IMR-90 (cell line): ENCODE measurements at regions not wholly inside any gene's neighbourhood (a gene's known extent, or its start where the extent isn't known, plus 50 kb on each side); places are given as distances from the start of the nearest gene placed in this dataset.

ENCODE experiments used
- ATAC-seq: fragments of 200-7000 bp; cut with Tn5 transposase; 2 replicates; pipeline ENCODE4 v1.9.1; 2020; ENCODE audit warnings: low read depth, mild to moderate bottlenecking, moderate library complexity
- BruUV-seq: library from RNA; stranded (reverse); fragments of 400-500 nt; replicated peaks from 2 replicates; lab custom pipeline; 2021; lab: Mats Ljungman, UMichigan
- CTCF ChIA-PET: fragments of 300-600 bp; formaldehyde crosslinking; extraction: SDS; loops from one replicate; lab custom pipeline; 2021; ENCODE audit warnings: antibody characterized with exemption; lab: Yijun Ruan, JAX
- POLR2A ChIA-PET: fragments of 300-600 bp; sonication (Branson Sonifier 250); formaldehyde crosslinking; loops from one replicate; lab custom pipeline; 2022; ENCODE audit warnings: antibody characterized with exemption; ENCODE audit not compliant: unreplicated experiment; lab: Charles Lee
- DNase-seq: peaks from one replicate; pipeline ENCODE4 v3.0.0; 2013
- H2AFZ ChIP-seq: replicated peaks from 2 replicates; pipeline ENCODE3; 2013; ENCODE audit warnings: low read length, mild to moderate bottlenecking; ENCODE audit not compliant: poor library complexity
- H2AK5ac ChIP-seq: 2 replicates; pipeline ENCODE4 v1.6.1; 2013; ENCODE audit warnings: low read depth, low read length, inconsistent platforms
- H2AK9ac ChIP-seq: replicated peaks from 2 replicates; pipeline ENCODE3; 2013; ENCODE audit warnings: mild to moderate bottlenecking, low read depth, low read length, moderate library complexity; ENCODE audit not compliant: poor library complexity
- H2BK120ac ChIP-seq: 2 replicates; pipeline ENCODE4 v1.6.1; 2013; ENCODE audit warnings: low read depth, low read length, inconsistent platforms
- H2BK15ac ChIP-seq: 3 replicates; pipeline ENCODE4 v1.6.1; 2013; ENCODE audit warnings: low read depth, low read length, inconsistent platforms
- H2BK20ac ChIP-seq: 2 replicates; pipeline ENCODE4 v1.6.1; 2013; ENCODE audit warnings: low read depth, mild to moderate bottlenecking, inconsistent platforms, low read length, moderate library complexity
- H2BK5ac ChIP-seq: 2 replicates; pipeline ENCODE4 v1.6.1; 2013; ENCODE audit warnings: mild to moderate bottlenecking, low read depth, low read length, inconsistent platforms; ENCODE audit not compliant: poor library complexity, severe bottlenecking
- H3K14ac ChIP-seq: replicated peaks from 2 replicates; pipeline ENCODE4 v1.6.1; 2013; ENCODE audit warnings: low read depth, low read length, inconsistent platforms
- H3K18ac ChIP-seq: 2 replicates; pipeline ENCODE4 v1.6.1; 2013; ENCODE audit warnings: low read depth, low read length, control low read depth
- H3K23ac ChIP-seq: 2 replicates; pipeline ENCODE4 v1.6.1; 2013; ENCODE audit warnings: low read depth, low read length, inconsistent platforms
- H3K27ac ChIP-seq: 2 replicates; pipeline ENCODE4 v1.5.1; 2013; ENCODE audit warnings: mild to moderate bottlenecking, control low read depth, low read length; ENCODE audit not compliant: insufficient read depth
- H3K27me3 ChIP-seq: 2 replicates; pipeline ENCODE4 v1.6.1; 2013; ENCODE audit warnings: low read length; ENCODE audit not compliant: control insufficient read depth, insufficient read depth
- H3K36me3 ChIP-seq: 2 replicates; pipeline ENCODE4 v1.6.1; 2013; ENCODE audit warnings: low read length, mixed read lengths; ENCODE audit not compliant: control insufficient read depth, insufficient read depth
- H3K4ac ChIP-seq: 2 replicates; pipeline ENCODE4 v1.6.1; 2013; ENCODE audit warnings: low read depth, low read length, inconsistent platforms
- H3K4me1 ChIP-seq: 2 replicates; pipeline ENCODE4 v1.6.1; 2013; ENCODE audit warnings: low read length, mixed read lengths; ENCODE audit not compliant: control insufficient read depth, insufficient read depth
- H3K4me2 ChIP-seq: 2 replicates; pipeline ENCODE4 v1.6.1; 2013; ENCODE audit warnings: low read depth, mild to moderate bottlenecking, control low read depth, low read length, moderate library complexity
- H3K4me3 ChIP-seq: 2 replicates; pipeline ENCODE4 v1.5.1; 2013; ENCODE audit warnings: low read depth, mild to moderate bottlenecking, control low read depth, low read length, moderate library complexity; ENCODE audit not compliant: insufficient read depth
- H3K56ac ChIP-seq: 2 replicates; pipeline ENCODE4 v1.6.1; 2013; ENCODE audit warnings: low read length, inconsistent platforms; ENCODE audit not compliant: insufficient read depth; ENCODE audit errors: extremely low read depth
- H3K79me1 ChIP-seq, 2 experiments: 2 replicates each; pipeline ENCODE4 v1.6.1; 2013; ENCODE audit warnings: low read length in 2 of 2, inconsistent platforms in 1 of 2, low read depth in 1 of 2
- H3K9ac ChIP-seq: 2 replicates; pipeline ENCODE4 v1.6.1; 2013; ENCODE audit warnings: low read depth, low read length, control low read depth
- H3K9me1 ChIP-seq: 2 replicates; pipeline ENCODE4 v1.6.1; 2013; ENCODE audit warnings: low read length, inconsistent platforms; ENCODE audit not compliant: insufficient read depth
- H3K9me3 ChIP-seq: 2 replicates; pipeline ENCODE4 v1.6.1; 2013; ENCODE audit warnings: low read length; ENCODE audit not compliant: control insufficient read depth, insufficient read depth
- H4K20me1 ChIP-seq: 2 replicates; pipeline ENCODE4 v1.6.1; 2013; ENCODE audit warnings: low read length, inconsistent platforms; ENCODE audit not compliant: insufficient read depth
- H4K5ac ChIP-seq: 2 replicates; pipeline ENCODE4 v1.6.1; 2013; ENCODE audit warnings: mild to moderate bottlenecking, low read depth, low read length, control low read depth
- H4K8ac ChIP-seq, 2 experiments: 2 replicates each; pipeline ENCODE4 v1.6.1; 2013; ENCODE audit warnings: low read depth in 2 of 2, low read length in 2 of 2, control low read depth in 1 of 2, inconsistent platforms in 1 of 2
- H4K91ac ChIP-seq: 2 replicates; pipeline ENCODE4 v1.6.1; 2013; ENCODE audit warnings: low read depth, low read length, inconsistent platforms; ENCODE audit not compliant: insufficient read depth
- CHD1 ChIP-seq: IDR thresholded peaks from 2 replicates; pipeline ENCODE4 v1.6.1; 2012; ENCODE audit warnings: low read depth, low read length, improper control_type of control experiment
- CTCF ChIP-seq: conservative IDR thresholded peaks from 2 replicates; pipeline ENCODE4 v1.5.1; 2012; ENCODE audit warnings: mild to moderate bottlenecking, low read depth, low read length, improper control_type of control experiment
- MAFK ChIP-seq: IDR thresholded peaks from 2 replicates; pipeline ENCODE4 v1.6.1; 2012; ENCODE audit warnings: low read depth, low read length, improper control_type of control experiment
- MXI1 ChIP-seq: IDR thresholded peaks from 2 replicates; pipeline ENCODE4 v1.6.1; 2012; ENCODE audit warnings: low read depth, mild to moderate bottlenecking, low read length, moderate library complexity, borderline replicate concordance
- POLR2A ChIP-seq: IDR thresholded peaks from 2 replicates; pipeline ENCODE4 v1.6.1; 2012; ENCODE audit warnings: mild to moderate bottlenecking, low read depth, low read length
- RFX5 ChIP-seq: IDR thresholded peaks from 2 replicates; pipeline ENCODE4 v1.8.0; 2012; ENCODE audit warnings: low read depth, mild to moderate bottlenecking, low read length, moderate library complexity
- WGBS, 2 experiments: methylation state at CpG; one replicate each; pipeline versions ENCODE4 v1.1.5 to v1.1.7; 2013; ENCODE audit warnings: missing lambda C conversion rate in 2 of 2; ENCODE audit not compliant: insufficient read length in 1 of 2; ENCODE audit errors: extremely low coverage in 2 of 2; 5-methylcytosine and 5-hydroxymethylcytosine counted together
- dilution Hi-C: fragments of 300-500 bp; cut with HindIII; formaldehyde crosslinking; loops from one replicate; pipeline ENCODE4 v1.14.3; 2018; ENCODE audit warnings: low sequenced_read_pairs; ENCODE audit not compliant: unreplicated experiment
- in situ Hi-C: fragments of 300-500 bp; cut with MboI; formaldehyde crosslinking; loops from 3 replicates; pipeline ENCODE4 v1.14.3; 2019; ENCODE audit warnings: low sequenced_read_pairs, inconsistent platforms, mixed read lengths
- intact Hi-C: fragments of 100-400 bp; cut with micrococcal nuclease; formaldehyde crosslinking; loops from 2 replicates; pipeline ENCODE4 v1.10.0; 2022

GRCh38 chr1:222023025-222023424 is 281.1 kb upstream of the DUSP10 start:
- H3K4me3 ChIP-seq: no peak overlapping the region
- no peak overlapping the region for H3K56ac ChIP-seq
- H3K18ac ChIP-seq: no peak overlapping the region
- H3K9ac ChIP-seq: no peak overlapping the region
- no peak overlapping the region for H3K4ac ChIP-seq
- no peaks in the 10 kb centered on the region for H3K9me1 ChIP-seq
- intact Hi-C loops: no loop called here
- no peak for TF ChIP-seq CTCF
- TF ChIP-seq MAFK: no peak
- TF ChIP-seq CHD1: no peak
- TF ChIP-seq RFX5: no peak
- TF ChIP-seq POLR2A: no peak
- no peak for TF ChIP-seq MXI1
- H3K4me2 ChIP-seq: no peak overlapping the region
- no peak overlapping the region for H2BK120ac ChIP-seq
- no peak overlapping the region for H2BK5ac ChIP-seq
- H4K5ac ChIP-seq: no peak overlapping the region
- peaks cover 2% of the 10 kb centered on the region; the same call in 1 of the 2 replicates for H3K4me1 ChIP-seq
- no peak for ATAC-seq
- in situ Hi-C loops: no loop called here
- no peak for DNase-seq
- H3K9me3 ChIP-seq: no peaks in the 10 kb centered on the region
- no peaks in the 10 kb centered on the region for H4K20me1 ChIP-seq
- no peak overlapping the region for H3K14ac ChIP-seq
- no peaks in the 10 kb centered on the region for H3K36me3 ChIP-seq
- dilution Hi-C loops: no loop called here
- no peaks in the 10 kb centered on the region; the same call in 1 of the 2 replicates for H3K27me3 ChIP-seq
- ChIA-PET CTCF (no interaction called here), POLR2A (no interaction called here)
- no peak overlapping the region for H4K91ac ChIP-seq
- no TSS peak for BruUV-seq
- no peak overlapping the region for H4K8ac ChIP-seq
- H3K79me1 ChIP-seq: no peaks in the 10 kb centered on the region
- no peak overlapping the region for H2AK5ac ChIP-seq
- H2BK15ac ChIP-seq: no peak overlapping the region
- no peak overlapping the region for H2BK20ac ChIP-seq
- no peak overlapping the region for H2AK9ac ChIP-seq
- H3K27ac ChIP-seq: no peak overlapping the region
- H2AFZ ChIP-seq: no peak overlapping the region
- no peak overlapping the region for H3K23ac ChIP-seq
- 80% methylated on average over 1 of the region's 5 CpGs; no CpG with 5 or more reads in 1 of the 2 experiments for WGBS, 2 experiments
